ENCODE measurements at regions not wholly inside any gene's neighbourhood (a gene's known extent, or its start where the extent isn't known, plus 50 kb on each side); places are given as distances from the start of the nearest gene placed in this dataset.
"Not testable (repeated sequence)": the region's sequence is repeated elsewhere in the genome, so short reads cannot be mapped to it uniquely, and the experiment has no call there.

DNA sequence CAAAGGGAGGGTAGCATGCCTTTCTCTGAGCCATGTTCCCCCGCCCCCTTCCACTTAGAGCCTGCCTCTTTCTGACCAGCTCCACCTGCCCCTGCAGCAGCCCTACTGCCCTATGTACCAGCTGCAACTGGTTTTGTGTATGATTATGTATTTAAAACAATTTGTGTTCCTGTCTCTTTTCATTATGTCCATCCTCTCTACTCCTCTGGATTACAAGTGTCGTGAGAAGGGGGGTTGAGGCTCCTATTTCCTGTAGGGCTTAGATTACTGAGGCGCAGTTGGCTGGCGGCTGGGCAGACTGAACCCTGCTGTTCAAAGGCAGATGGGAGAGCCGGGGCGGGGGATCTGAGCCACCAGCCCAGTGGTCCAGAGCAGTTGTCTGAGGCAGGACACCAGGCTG, 213.3 kb downstream of the KCNRG start:
- Histone ChIP-seq H3K4me1 (peaks cover 0 to 13% (median 4%) of the 10 kb centered on the region in 4 donors), H3K27me3 (no peaks in the 10 kb centered on the region), H3K9me3 (no peaks in the 10 kb centered on the region), H3K27ac (no peak overlapping the region), H3K36me3 (no peaks in the 10 kb centered on the region), H3K4me3 (no peak overlapping the region)
- TF ChIP-seq EP300 (IDR thresholded peaks at IDR 0.05; ENCODE audit: low read depth) (no peak), POLR2AphosphoS5 (IDR thresholded peaks at IDR 0.05) (no peak), POLR2A (IDR thresholded peaks at IDR 0.05) (no peak)
- TF ChIP-seq, protein P1, sequence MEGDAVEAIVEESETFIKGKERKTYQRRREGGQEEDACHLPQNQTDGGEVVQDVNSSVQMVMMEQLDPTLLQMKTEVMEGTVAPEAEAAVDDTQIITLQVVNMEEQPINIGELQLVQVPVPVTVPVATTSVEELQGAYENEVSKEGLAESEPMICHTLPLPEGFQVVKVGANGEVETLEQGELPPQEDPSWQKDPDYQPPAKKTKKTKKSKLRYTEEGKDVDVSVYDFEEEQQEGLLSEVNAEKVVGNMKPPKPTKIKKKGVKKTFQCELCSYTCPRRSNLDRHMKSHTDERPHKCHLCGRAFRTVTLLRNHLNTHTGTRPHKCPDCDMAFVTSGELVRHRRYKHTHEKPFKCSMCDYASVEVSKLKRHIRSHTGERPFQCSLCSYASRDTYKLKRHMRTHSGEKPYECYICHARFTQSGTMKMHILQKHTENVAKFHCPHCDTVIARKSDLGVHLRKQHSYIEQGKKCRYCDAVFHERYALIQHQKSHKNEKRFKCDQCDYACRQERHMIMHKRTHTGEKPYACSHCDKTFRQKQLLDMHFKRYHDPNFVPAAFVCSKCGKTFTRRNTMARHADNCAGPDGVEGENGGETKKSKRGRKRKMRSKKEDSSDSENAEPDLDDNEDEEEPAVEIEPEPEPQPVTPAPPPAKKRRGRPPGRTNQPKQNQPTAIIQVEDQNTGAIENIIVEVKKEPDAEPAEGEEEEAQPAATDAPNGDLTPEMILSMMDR (IDR thresholded peaks at IDR 0.05), result no peak
- intact Hi-C loops (cut with DNase I; ENCODE audit: low total_unique reads) (no loop called here), in situ Hi-C loops (cut with MboI; ENCODE audit: low pct_ligation_motif_present in 1 of 4, low pct_unique_long_range_greater_than_20kb in 1 of 4, low sequenced_read_pairs in 3 of 4) (no loop called here)
- 95% methylated on average over 6 of the region's 6 CpGs; no CpG with 5 or more reads in 1 of the 2 donors for WGBS, 2 donors (ENCODE audit: low coverage in 1 of 2)
- DNase-seq, result no peak

DNA sequence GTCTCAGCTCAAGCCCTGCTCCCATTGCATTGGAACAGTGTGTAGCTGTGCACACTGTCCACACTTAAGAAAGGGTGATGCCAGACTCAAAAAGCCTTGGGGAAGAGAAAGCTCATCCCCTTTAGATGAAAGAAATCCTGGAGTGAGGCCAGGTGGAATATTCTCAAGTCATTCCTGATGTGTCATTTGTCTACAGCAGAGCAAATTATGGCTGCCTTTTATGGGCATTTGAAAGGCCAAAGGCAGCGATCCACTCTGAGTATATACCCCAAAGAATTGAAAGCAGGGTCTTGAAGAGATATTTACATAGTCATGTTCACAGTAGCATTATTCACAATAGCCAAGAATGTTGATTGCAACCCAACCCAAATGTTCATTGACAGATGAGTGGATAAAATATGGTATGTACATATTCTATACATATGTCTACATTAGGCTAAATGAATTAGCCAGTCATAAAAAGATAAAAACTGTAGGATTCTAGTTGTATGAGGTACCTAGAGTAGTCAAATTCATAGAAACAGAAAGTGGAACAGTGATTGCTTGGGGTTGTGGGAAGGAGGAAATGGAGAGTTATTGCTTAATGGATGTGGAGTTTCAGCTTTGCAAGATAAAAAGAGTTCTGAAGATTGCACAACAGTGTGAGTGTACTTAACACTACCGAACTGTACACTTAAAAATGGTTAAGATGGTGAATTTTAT, 214.9 kb downstream of the KCNRG start:
- in situ Hi-C loops (cut with MboI; ENCODE audit: low pct_ligation_motif_present in 1 of 4, low pct_unique_long_range_greater_than_20kb in 1 of 4, low sequenced_read_pairs in 3 of 4), result no loop called here
- Histone ChIP-seq H3K27me3 (no peaks in the 10 kb centered on the region), H3K27ac (no peak overlapping the region), H3K9me3 (no peaks in the 10 kb centered on the region), H3K36me3 (no peaks in the 10 kb centered on the region), H3K4me1 (peaks cover 0 to 13% (median 4%) of the 10 kb centered on the region in 4 donors), H3K4me3 (no peak overlapping the region)
- no peak for DNase-seq
- no peak for TF ChIP-seq POLR2A (IDR thresholded peaks at IDR 0.05)
- TF ChIP-seq, protein P1 (IDR thresholded peaks at IDR 0.05), result no peak
- TF ChIP-seq EP300 (IDR thresholded peaks at IDR 0.05; ENCODE audit: low read depth), result no peak
- no peak for TF ChIP-seq POLR2AphosphoS5 (IDR thresholded peaks at IDR 0.05)
- WGBS, 2 donors (ENCODE audit: low coverage in 1 of 2), result 43 to 45% methylated on average over 2 of the region's 2 CpGs
- intact Hi-C loops (cut with DNase I; ENCODE audit: low total_unique reads), result no loop called here

DNA sequence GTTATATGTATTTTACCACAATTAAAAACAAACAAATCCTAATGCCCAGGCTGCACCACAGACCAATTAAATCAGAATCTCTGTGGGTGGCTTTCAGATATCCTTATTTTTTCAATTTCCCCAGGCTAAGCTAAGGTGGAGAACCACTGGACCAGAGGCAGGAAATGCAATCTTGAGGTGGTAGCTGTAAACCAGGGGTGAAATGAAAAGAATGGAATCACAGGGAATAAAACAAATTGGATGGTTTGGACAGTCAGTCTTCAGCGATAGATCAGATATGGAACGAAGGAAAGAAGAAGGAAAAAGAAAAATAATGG, 215.4 kb downstream of the KCNRG start:
- no peak for DNase-seq
- TF ChIP-seq POLR2A (IDR thresholded peaks at IDR 0.05), result no peak
- no peak for TF ChIP-seq POLR2AphosphoS5 (IDR thresholded peaks at IDR 0.05)
- TF ChIP-seq EP300 (IDR thresholded peaks at IDR 0.05; ENCODE audit: low read depth), result no peak
- TF ChIP-seq, protein P1 (IDR thresholded peaks at IDR 0.05), result no peak

DNA sequence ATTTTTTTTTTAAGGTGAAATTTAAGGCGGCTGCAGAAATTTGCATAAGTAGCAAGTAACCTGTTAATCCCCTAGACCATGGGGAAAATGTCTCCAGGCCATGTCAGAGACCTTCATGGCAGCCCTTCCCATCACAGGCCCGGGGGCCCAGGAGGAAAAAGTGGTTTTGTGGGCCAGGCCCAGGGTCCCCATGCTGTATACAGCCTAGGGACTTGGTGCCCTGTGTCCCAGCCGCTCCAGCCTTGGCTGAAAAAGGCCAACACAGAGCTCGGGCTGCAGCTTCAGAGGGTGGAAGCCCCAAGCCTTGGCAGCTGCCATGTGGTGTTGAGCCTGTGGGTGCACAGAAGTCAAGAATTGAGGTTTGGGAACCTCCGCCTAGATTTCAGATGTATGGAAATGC, 218.3 kb downstream of the KCNRG start:
- DNase-seq; intact Hi-C loops (cut with DNase I; ENCODE audit: low total_unique reads); H3K27ac ChIP-seq; H3K36me3 ChIP-seq; H3K4me3 ChIP-seq; H3K9me3 ChIP-seq; H3K27me3 ChIP-seq; in situ Hi-C loops (cut with MboI; ENCODE audit: low pct_ligation_motif_present in 1 of 4, low pct_unique_long_range_greater_than_20kb in 1 of 4, low sequenced_read_pairs in 3 of 4): not testable (repeated sequence)
- H3K4me1 ChIP-seq, result peaks cover 0 to 13% (median 4%) of the 10 kb centered on the region in 4 donors
- 94% methylated on average over 5 of the region's 5 CpGs; no CpG with 5 or more reads in 1 of the 2 donors for WGBS, 2 donors (ENCODE audit: low coverage in 1 of 2)

More for the DNA sequence above, 215.4 kb downstream of the KCNRG start:
- in situ Hi-C loops (cut with MboI; ENCODE audit: low pct_ligation_motif_present in 1 of 4, low pct_unique_long_range_greater_than_20kb in 1 of 4, low sequenced_read_pairs in 3 of 4) (no loop called here), intact Hi-C loops (cut with DNase I; ENCODE audit: low total_unique reads) (no loop called here)
- Histone ChIP-seq H3K4me1 (peaks cover 0 to 13% (median 4%) of the 10 kb centered on the region in 4 donors), H3K27me3 (no peaks in the 10 kb centered on the region), H3K9me3 (no peaks in the 10 kb centered on the region), H3K4me3 (no peak overlapping the region), H3K36me3 (no peaks in the 10 kb centered on the region), H3K27ac (no peak overlapping the region)
- 86 to 100% methylated on average over 2 of the region's 2 CpGs for WGBS, 2 donors (ENCODE audit: low coverage in 1 of 2)

Measured in transverse colon (tissue), 4 donors.